GM18519 (cell line): ENCODE measurements at regions not wholly inside any gene's neighbourhood (a gene's known extent, or its start where the extent isn't known, plus 50 kb on each side); places are given as distances from the start of the nearest gene placed in this dataset.
"Not testable (repeated sequence)": the region's sequence is repeated elsewhere in the genome, so short reads cannot be mapped to it uniquely, and the experiment has no call there.

ENCODE experiments used
- ATAC-seq: cut with Tn5 transposase; IDR thresholded peaks from one replicate; pipeline ENCODE4 v1.9.1; 2021; ENCODE audit warnings: mild to moderate bottlenecking, moderate library complexity; ENCODE audit not compliant: unreplicated experiment, low FRiP score

DNA sequence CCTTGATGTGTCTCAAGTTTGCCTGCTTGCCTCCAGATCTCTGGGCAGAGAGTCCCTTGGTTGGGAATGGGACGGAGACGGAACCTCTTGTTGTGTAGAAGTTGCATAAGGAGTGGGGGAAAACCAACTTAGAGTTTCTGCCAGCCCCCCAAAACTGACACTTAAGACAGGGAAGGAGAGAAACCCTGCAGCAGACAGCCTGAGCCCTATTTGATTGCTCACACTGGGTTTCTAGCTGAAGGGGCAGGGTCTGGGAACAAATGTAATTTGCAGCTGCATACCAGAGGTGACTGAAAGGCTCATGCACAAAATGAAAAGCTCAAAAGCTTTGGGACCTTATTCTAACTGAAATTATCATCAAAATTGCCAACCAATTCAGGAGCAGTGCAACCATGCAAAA, 254.5 kb downstream of the RASEF start:
- no peak for ATAC-seq

DNA sequence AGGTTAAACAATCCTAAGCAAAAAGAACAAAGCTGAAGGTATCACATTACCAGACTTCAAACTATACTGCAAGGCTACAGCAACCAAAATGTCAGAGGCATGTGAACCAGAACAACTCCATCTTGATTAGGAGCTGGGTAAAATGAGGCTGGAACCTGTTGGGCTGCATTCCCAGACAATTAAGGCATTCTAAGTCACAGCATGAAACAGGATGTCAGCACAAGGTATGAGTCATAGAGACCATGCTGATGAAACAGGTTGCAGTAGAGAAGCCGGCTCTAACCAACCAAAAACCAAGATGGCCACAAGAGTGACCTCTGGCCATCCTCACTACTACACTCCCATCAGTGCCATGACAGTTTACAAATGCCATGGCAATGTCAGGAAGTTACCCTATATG, 252.0 kb downstream of the RASEF start:
- ATAC-seq = no peak

DNA sequence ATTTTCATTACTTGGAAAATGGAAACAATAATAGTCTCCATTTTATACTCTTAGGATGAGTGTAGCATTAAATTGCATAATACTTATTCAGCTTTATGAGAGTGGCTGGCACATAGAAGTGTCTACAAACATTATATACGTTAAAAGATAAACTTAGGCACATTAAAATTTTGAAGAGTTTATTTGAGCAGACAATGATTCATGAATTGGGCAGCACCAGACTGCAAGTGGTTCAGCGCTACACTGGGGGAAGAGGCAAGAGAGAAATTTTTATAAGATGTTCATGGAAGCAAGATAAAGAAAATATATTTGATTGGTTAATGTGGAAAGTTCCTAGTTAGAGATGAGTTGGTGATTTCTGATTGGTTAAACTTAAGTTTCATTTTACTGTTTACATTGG, 243.7 kb downstream of the RASEF start:
- no peak for ATAC-seq

DNA sequence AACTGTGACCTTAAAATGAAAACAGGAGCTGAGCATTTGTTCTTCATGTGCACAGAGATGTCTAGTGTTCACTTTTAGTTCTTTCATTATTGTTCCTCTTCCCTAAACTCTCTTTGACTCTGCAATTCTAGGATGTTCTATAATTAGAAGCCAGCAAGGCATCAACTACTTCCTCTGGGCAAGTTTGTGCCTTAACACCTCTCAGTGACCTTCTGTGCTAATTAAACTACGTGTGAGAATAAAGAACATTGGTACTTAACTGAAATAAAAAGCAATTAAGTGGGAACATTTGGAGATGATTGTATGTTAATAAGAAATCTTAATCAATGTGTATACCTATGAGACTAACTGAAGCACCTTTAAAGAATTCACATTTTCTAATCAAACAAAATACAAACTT, 242.8 kb downstream of the RASEF start:
- no peak for ATAC-seq

DNA sequence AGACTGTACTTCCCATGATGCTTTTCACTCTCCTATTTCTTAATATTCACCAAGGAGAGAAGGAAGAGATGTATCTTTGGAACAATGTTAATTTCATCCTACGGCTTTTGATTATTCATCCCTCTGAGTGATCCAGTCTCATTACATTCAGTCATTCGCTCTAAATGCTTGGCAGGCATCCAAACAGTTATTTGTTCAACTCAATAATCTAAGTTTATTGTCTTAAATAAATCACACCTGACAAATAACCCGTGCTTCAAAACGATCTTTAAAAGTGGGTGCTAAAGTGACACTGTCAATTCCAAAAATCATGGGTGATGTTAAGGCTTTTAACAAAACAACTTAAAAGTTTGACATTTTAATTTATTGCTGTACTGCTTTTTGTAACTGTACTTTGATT, 233.1 kb downstream of the RASEF start:
- no peak for ATAC-seq

DNA sequence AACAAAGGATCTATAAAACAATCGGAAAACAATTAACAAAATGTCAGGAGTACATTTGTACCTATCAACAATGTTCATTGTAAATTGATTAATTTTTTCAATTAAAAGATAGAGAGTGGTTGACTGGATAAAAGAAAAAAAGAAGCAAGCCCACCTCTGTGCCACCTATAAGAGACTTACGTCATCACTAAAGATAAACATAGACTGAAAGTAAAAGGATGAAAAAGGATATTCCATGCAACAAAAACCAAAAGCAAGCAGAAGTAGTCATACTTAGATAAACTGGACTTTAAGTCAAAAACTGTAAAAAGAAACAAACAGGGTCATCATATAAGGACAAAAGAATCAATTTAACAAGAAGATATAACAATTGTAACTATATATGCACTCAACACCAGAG, 197.4 kb downstream of the RASEF start:
- no peak for ATAC-seq

DNA sequence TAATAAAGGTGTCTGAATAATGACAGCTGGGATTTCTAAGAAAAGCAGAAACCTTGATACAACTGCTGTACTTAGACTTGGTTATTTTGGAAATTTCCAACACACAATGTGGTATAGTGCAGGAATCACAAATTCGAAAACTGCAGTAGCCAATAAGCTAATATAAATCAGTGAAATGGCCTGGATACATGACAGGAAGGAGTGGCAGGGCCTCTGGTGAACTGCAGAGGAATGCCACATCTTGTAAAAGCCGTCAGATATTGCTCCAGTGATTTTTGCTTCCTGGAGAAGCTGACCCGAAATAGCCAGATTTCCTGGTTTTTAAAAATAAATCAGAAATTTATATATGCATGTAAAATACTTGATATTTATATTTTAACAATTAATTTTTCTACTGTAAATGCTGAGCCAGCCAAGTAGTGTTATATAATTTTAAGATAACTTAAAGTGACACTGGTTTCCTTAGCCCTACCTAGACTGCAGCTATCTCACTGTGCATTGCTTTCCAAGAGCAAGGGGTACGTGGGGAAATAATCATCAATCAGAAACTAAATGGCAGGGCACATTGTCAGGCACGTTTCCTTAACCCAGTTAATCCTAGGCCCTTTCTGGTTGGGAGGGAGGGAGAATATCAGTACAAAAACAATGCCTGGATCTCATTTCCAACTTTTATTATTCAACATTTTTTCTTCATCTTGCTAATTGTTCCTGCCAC, 182.4 kb downstream of the RASEF start:
- ATAC-seq = no peak

DNA sequence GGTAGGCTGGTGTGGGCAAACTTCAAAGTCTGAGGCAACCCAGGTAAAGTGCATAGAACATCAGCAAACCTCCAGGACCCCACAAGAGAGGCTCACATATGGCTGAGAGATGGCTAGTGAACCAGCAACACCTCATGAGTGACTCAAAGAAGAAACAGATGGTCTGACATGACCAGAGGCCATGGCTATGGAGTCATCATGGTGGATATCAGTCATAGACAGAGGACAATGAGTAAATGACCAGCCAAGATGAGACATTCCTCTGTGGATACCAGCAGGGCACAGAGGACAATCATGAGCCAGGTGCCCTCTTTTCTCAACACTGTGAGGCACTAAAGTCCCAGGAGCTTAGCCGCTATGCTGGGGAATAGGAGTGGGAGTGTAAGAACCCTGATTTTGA, 180.8 kb downstream of the RASEF start:
- ATAC-seq = no peak

DNA sequence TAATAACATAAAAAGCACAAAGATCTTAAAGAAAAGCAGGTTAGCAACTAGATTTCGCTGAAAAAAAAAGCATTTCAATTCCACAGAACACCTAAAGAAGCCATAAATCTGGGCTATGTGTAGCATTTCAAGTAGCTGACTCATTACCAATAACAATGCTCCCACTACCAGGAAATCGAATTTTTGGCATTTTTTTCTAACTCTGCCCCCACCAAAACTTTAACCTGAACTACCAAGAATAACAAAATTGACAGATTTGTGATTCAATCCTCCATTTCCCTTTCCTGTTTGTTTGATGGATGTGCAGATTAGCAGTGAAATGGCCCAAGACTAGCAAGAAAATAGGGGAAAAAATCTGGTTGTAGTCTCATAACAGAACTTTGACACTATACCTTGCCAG, 180.2 kb downstream of the RASEF start:
- no peak for ATAC-seq

DNA sequence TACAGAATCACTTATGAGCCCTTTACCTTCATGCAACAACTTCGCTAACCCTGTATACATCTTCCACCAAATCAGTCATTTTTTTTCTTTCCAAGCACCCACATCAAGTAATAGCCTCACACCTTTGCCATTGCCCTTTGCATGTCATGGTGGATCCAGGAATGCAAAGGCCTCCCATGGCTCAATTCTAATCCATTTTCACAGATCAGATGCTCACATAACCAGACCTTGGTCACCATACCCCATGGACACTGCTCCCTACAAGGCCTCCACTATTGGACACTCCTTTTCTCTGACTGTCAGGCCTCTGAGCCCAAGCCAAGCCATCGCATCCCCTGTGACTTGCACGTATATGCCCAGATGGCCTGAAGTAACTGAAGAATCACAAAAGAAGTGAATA, 179.5 kb downstream of the RASEF start:
- no peak for ATAC-seq

DNA sequence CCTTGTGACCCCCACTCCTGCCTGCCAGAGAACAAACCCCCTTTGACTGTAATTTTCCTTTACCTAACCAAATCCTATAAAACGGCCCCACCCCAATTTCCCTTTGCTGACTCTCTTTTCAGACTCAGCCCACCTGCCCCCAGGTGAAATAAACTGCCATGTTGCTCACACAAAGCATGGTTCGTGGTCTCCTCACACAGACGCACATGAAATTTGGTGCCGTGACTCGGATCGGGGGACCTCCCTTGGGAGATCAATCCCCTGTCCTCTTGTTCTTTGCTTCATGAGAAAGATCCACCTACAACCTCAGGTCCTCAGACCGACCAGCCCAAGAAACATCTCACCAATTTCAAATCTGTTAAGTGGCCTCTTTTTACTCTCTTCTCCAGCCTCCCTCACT, 179.0 kb downstream of the RASEF start:
- not testable (repeated sequence) for ATAC-seq

DNA sequence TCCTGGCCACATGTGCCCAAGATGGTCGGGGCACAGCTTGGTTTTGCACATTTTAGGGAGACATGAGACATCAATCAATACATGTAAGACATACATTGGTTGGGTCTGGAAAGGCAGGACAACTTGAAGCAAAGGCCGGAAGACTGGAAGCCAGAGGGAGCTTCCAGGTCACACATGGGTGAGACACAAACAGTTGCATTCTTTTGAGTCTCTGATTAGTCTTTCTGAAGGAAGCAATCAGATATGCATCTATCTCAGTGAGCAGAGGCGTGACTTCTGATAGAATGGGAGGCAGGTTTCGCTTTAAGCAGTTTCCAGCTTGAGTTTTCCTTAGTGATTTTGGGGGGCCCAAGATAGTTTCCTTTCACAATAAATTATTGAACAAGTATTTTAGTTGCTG, 172.5 kb downstream of the RASEF start:
- no peak for ATAC-seq

DNA sequence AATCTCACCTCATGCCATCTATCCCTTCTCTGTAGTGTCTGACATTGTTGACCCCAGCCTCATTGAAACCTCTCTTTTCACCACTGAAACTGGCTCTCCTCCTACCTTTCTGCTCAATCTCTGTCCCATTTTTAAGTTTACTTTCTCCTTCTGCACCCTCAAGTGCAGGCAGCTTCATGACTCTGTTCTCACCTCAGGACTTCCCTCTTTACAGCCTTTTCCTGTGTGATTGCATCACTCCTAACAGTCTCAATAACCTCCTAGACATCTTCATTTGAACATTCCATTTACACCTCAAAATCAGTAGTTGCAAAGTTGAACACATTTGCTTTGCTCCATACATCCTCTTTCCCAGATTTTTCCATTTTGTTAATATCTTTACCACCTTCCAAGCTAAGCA, 172.1 kb downstream of the RASEF start:
- ATAC-seq = no peak

DNA sequence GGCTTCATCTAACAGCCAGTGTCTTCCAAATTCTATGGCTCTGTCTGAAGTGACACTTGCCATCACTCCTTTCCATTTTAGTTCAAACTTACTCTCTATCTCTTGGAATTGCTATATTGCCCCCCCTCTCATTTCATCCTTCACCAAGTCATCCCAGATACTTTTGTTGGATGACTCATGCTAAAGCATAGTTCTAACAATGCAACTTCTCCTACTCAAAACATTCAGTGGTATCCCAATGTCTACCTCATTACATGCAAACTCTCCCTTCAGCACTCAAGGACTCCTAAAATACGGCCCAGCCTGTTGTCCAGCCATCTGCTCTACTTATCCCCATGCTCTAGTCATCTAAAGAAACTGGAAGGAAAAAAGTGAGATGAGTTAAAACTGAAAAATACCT, 171.6 kb downstream of the RASEF start:
- no peak for ATAC-seq

DNA sequence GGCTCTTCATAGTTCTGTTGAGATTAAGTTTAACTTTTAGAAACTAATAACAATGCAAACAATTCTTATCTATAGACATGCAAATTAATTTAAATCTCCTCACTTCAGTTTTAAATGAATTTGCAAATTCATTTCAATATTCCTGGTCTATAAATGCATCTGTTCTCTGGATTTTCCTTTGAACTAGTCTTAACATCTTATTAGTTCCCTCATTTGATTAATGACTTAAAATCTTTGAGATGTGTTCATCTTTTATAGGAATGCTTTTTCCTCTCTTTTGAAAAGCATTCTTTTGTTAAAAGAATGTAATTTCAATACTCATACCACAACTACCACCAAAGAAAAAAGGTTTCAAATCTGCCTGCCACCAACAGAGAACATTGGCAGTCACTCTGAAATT, 169.4 kb downstream of the RASEF start:
- no peak for ATAC-seq

DNA sequence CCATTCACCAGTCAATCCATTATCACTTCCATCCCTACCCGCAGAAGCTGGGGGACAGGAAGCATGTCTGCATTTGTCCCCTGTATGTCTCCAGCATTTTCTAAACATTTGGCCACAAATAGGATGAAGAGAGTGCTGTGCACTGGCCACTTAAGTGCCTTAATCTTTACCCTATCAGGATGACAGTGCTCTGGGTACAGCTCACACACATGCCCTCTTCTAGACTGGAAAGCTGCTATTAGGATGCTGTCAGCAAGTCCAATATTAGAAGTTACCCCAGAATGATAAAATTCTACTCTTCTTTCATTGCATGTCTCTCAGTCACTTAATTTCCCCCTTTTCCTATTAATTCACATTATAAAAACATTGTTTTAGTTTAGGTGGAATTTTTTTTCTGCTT, 168.4 kb downstream of the RASEF start:
- ATAC-seq = no peak

DNA sequence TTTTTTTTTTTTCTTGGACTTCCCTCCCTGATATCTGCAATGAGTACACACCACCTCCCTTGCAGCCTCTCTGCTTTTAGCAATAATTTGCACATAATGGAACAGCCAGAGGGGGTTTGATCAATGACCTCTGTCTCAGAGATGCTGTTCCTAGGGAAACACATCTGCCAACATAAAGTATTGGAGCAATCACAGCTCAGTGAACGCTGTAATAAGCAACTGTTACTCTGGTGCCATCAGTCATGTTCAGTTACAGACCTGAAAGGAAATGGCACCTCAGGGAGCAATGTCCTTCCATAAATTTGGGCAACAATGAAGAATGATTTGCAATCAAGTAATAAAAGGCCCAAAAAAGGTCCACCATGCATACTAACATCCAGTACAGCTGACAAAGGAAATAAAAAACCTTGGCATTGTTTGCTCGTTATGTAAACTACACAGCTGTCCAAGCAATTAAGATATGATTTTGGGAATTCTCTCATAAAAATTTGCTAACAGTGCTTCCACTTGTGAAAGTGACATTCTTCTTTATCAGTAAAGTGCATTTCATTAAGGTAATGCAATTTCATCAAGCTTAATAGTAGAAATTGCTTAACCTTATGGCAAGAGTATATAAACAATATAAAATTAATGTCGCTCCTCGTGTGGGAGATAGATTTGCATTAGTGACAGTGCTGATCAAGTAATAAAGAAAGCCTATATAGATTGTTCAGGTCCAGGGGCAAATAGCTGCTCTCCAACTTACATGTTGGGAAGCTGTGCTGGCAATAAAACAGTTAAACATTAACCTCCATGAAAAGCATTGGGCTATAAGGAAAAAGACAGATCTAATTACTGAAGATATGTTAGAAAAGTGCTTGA, 167.8 kb downstream of the RASEF start:
- no peak for ATAC-seq

DNA sequence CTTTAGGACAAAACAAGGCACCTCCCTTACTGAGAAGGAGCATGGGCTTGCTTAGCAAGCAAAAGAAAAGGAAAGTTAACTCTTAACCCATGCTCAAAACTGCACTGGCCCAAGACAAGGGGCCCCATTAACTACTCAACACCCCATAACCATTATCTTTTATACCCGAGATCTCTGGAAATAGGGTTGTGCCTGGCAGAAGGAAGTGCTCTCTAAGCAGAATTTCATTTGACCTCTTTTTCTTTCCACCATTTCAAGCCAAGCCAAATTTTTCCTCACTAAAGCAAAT, 167.2 kb downstream of the RASEF start:
- ATAC-seq = no peak

DNA sequence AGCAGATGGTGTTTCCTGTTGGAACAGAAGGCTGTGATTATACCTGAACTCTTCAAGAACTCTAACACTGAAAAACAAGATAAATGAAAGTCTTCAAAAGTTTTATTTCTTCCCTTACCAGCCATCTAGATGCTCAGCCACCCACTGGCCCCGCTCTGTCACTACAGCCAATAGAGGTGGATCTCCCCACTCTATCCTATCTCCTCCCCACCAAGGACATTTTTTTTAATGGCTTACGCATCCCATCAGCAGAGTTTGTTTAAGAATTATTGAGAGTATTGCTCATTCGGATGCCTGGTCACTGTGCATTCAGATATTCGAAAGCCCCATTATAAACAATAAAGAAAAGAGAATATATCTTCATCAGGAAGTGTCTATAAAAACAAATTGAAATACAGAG, 159.4 kb downstream of the RASEF start:
- ATAC-seq = no peak

DNA sequence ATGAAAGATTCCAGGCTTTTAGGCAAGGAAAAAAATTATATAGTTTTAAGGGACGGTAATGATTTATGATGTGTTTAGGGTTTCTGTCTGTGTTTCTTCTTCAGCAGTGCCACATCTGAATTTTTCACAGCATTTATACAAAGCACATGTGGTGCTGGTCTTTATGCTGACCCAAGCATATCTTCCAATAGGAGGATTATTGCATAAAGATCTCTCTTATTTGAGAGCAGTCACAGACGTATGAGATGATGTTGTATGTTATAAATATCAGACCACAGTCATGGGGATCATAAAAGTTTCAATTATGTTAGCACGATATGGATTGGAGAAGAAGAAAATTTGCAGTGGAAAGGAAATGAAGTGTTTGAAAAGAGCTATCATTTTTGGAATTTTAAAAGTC, 150.9 kb downstream of the RASEF start:
- no peak for ATAC-seq

DNA sequence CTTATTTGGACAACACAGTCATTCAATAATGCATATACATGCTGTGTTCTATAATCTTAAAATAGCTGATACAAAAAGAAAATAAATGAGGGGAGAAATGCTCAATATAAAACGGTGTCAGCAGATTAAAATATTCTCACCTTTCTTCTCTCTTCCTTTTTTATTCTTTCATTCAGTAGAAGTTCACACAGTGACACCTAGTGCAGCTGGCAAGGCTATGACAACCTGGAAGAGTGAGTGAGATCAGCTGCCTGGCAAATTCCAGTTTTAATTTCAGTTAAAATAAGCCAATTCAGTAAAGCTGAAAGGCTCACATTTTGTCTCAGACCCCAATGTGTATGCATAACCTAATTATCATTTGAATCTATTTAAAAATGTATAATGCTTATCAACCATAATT, 150.3 kb downstream of the RASEF start:
- ATAC-seq = no peak

DNA sequence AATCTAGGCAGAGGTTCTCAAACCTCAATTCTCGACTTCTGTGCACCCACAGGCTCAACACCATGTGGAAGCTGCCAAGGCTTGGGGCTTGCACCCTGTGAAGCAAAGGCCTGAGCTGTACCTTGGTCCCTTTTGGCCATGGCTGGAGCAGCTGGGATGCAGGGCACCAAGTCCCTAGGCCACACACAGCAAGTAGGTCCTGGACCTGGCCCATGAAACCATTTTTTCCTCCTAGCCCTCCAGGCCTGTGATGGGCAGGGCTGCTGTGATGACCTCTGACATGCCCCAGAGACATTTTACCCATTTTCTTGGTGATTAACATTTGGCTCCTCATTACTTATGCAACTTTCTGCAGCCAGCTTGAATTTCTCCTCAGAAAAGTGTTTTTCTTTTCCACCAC, 146.7 kb downstream of the RASEF start:
- ATAC-seq = not testable (repeated sequence)
